SU-DHL-6 (cell line): ENCODE measurements at regions not wholly inside any gene's neighbourhood (a gene's known extent, or its start where the extent isn't known, plus 50 kb on each side); places are given as distances from the start of the nearest gene placed in this dataset.

Source experiments
- H2AFZ ChIP-seq: fragments of 200-600 bp; sonication (generic); 2 replicates; pipeline ENCODE4 v1.6.1; 2014; ENCODE audit warnings: low read depth, mild to moderate bottlenecking, moderate library complexity, mixed read lengths, antibody characterized with exemption, low read length; ENCODE audit not compliant: severe bottlenecking
- H3F3A ChIP-seq: fragments of 200-600 bp; shearing (Covaris generic); 2 replicates; pipeline ENCODE4 v1.6.0; 2016; ENCODE audit warnings: antibody characterized with exemption, mild to moderate bottlenecking; ENCODE audit not compliant: insufficient read depth
- H3K27ac ChIP-seq: fragments of 200-600 bp; sonication (generic); 2 replicates; pipeline ENCODE4 v1.5.1; 2016; ENCODE audit warnings: low read depth, mild to moderate bottlenecking, low read length, moderate library complexity, mixed read lengths
- H3K27me3 ChIP-seq: fragments of 200-600 bp; sonication (generic), shearing (Covaris generic); 2 replicates; pipeline ENCODE4 v1.6.0; 2014; ENCODE audit warnings: mild to moderate bottlenecking, low read length
- H3K36me3 ChIP-seq: fragments of 200-600 bp; sonication (generic); 2 replicates; pipeline ENCODE4 v1.6.1; 2014; ENCODE audit warnings: mild to moderate bottlenecking, low read length, mixed read lengths
- H3K4me2 ChIP-seq: fragments of 300-600, 200-600 bp; shearing (Covaris generic), sonication (generic); 2 replicates; pipeline ENCODE4 v1.6.0; 2014; ENCODE audit warnings: low read length, low read depth, mild to moderate bottlenecking; ENCODE audit not compliant: poor library complexity, severe bottlenecking
- H3K4me3 ChIP-seq: fragments of 200-600 bp; sonication (generic); 2 replicates; pipeline ENCODE4 v1.5.1; 2014; ENCODE audit warnings: antibody characterized with exemption, low read length, mild to moderate bottlenecking, mixed read lengths; ENCODE audit not compliant: insufficient read depth, poor library complexity, severe bottlenecking
- H3K79me2 ChIP-seq: fragments of 200-600 bp; sonication (generic); 2 replicates; pipeline ENCODE4 v1.6.1; 2014; ENCODE audit warnings: mild to moderate bottlenecking, low read length, moderate library complexity; ENCODE audit not compliant: insufficient read depth
- H3K9ac ChIP-seq: fragments of 200-600 bp; sonication (generic); 2 replicates; pipeline ENCODE4 v1.7.0; 2014; ENCODE audit warnings: mild to moderate bottlenecking, low read length
- H3K9me2 ChIP-seq: fragments of 200-600 bp; sonication (generic); replicated peaks from 2 replicates; pipeline ENCODE4 v1.6.1; 2014; ENCODE audit warnings: low read length; ENCODE audit not compliant: insufficient read depth
- H3K9me3 ChIP-seq: fragments of 200-600 bp; sonication (generic); 2 replicates; pipeline ENCODE4 v1.6.1; 2014; ENCODE audit warnings: low read length, mixed read lengths; ENCODE audit not compliant: insufficient read depth
- H4K20me1 ChIP-seq: fragments of 200-600 bp; sonication (generic); 2 replicates; pipeline ENCODE4 v1.6.1; 2014; ENCODE audit warnings: low read depth, mild to moderate bottlenecking, antibody characterized with exemption, low read length, moderate library complexity, mixed read lengths
- EZH2phosphoT487 ChIP-seq: fragments of 200-600 bp; sonication (generic), shearing (Covaris generic); conservative IDR thresholded peaks from 2 replicates; pipeline ENCODE4 v1.6.1; 2018; ENCODE audit warnings: mild to moderate bottlenecking, antibody characterized with exemption, low read length, moderate library complexity, mixed read lengths
- TF ChIP-seq, protein P1 (sequence below): fragments of 200-600 bp; sonication (generic); IDR thresholded peaks from one replicate; pipeline ENCODE4 v1.5.1; 2017; ENCODE audit warnings: antibody characterized with exemption, mild to moderate bottlenecking, low read length, moderate library complexity; ENCODE audit not compliant: insufficient read depth, poor library complexity, severe bottlenecking

DNA sequence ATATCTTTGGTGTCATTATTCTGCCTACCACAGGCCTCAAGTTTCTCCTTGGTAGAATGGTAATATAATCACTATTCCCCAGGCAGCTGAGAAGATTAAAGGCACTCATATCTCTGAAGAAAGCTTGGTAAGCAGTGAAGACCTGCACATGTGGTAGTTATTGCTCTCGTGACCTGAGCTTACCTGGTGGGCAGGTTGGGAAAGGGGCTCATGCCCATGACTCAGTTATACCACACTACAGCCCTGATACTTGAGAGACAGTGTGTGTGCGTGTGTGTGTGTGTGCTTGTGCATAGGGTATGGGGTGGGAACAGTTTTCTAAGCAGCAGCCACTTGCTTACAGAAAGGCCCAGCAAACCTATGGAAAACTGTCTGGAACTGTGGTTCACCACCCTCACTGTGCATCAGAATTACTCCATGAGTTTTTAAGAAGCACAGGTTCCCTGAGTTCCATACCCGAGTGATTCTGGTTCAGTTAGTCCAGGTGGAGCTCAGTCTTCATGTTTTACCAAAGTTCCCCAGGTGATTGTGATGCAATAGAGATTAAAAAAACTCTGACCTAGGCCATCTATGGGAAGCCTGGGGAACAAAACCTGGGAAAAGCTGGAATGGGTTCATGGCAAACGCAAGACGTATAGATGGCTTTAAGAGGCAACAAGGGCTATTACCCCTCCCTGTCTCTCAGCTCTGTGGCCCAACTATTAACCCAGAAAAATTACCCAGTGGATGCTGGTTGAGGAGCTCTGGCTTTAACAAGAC is 79.0 kb upstream of the ZBED5 start:
- TF ChIP-seq, protein P1, sequence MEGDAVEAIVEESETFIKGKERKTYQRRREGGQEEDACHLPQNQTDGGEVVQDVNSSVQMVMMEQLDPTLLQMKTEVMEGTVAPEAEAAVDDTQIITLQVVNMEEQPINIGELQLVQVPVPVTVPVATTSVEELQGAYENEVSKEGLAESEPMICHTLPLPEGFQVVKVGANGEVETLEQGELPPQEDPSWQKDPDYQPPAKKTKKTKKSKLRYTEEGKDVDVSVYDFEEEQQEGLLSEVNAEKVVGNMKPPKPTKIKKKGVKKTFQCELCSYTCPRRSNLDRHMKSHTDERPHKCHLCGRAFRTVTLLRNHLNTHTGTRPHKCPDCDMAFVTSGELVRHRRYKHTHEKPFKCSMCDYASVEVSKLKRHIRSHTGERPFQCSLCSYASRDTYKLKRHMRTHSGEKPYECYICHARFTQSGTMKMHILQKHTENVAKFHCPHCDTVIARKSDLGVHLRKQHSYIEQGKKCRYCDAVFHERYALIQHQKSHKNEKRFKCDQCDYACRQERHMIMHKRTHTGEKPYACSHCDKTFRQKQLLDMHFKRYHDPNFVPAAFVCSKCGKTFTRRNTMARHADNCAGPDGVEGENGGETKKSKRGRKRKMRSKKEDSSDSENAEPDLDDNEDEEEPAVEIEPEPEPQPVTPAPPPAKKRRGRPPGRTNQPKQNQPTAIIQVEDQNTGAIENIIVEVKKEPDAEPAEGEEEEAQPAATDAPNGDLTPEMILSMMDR, result no peak
- TF ChIP-seq EZH2phosphoT487, result no peak

DNA sequence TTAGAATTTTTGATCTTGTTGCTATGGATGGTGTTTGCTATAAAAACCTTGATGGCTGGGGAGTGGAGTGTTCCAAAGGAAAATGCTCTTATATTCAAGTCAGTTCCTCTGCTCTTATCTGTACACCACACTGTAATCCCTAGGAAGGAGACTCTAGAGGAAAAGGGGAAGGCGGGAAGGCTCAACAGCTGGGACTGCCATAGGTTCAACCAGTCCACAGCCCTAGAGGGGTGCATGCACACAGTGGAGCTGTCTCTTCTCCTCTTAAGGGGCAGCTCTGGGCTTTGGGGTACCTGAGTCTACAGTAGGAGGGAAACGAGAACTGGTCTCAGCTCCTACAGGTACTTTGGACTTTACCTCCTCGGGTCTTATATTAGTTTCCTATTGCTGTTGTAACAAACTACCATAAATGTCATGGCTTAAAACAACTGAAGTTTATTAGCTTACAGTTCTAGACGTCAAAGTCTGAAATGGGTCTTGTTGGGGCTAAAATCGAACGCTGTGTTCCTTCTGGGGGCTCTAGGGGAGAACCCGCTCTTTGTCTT is 77.2 kb upstream of the ZBED5 start:
- Histone ChIP-seq H3K9me3 (no peaks in the 10 kb centered on the region), H3K27me3 (no peaks in the 10 kb centered on the region), H3K36me3 (no peaks in the 10 kb centered on the region), H3K4me3 (no peak overlapping the region), H2AFZ (no peak overlapping the region), H3K4me2 (no peak overlapping the region), H4K20me1 (no peaks in the 10 kb centered on the region), H3K9me2 (no peaks in the 10 kb centered on the region), H3K9ac (no peak overlapping the region), H3F3A (no peaks in the 10 kb centered on the region), H3K27ac (no peak overlapping the region), H3K79me2 (no peaks in the 10 kb centered on the region)
- TF ChIP-seq, protein P1, result no peak
- no peak for TF ChIP-seq EZH2phosphoT487

More for the DNA sequence above, 79.0 kb upstream of the ZBED5 start:
- Histone ChIP-seq H3K79me2 (no peaks in the 10 kb centered on the region), H2AFZ (no peak overlapping the region), H3K36me3 (no peaks in the 10 kb centered on the region), H3K9me3 (no peaks in the 10 kb centered on the region), H4K20me1 (no peaks in the 10 kb centered on the region), H3K9ac (no peak overlapping the region), H3K4me3 (no peak overlapping the region), H3K9me2 (no peaks in the 10 kb centered on the region), H3K27me3 (no peaks in the 10 kb centered on the region), H3K4me2 (no peak overlapping the region), H3F3A (no peaks in the 10 kb centered on the region), H3K27ac (no peak overlapping the region)

DNA sequence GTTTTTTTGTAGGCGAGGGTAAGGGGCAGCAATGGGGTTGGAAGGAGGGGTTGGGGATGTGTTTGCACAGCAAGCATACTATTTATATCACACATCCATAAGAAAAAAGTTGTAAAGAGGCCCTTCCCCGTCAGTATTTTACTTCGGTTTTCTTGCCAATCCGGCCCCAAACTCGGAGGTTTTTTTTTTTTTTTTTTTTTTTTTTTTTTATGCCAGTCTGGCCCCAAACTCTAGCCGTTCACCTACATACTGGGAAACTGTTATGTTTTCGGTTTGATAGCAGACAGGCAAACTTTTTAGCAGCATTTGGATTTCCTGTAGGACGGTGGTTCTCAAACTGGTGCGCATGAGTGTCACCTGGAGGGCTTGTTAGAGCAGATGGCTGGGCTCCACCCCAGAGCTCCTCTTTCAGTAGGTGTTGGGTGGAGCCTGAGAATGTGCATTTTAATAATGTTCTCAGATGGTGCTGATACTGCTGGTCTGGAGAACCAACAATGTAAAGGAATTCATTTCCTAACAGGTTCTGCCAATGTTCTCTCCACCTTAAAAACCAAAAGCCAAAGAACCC is 76.5 kb upstream of the ZBED5 start:
- Histone ChIP-seq H2AFZ (peak overlapping the region; percentile 83), H3K36me3 (no peaks in the 10 kb centered on the region), H3K9me3 (no peaks in the 10 kb centered on the region), H3K9ac (no peak overlapping the region), H3K27me3 (no peaks in the 10 kb centered on the region), H3K79me2 (no peaks in the 10 kb centered on the region), H3K9me2 (no peaks in the 10 kb centered on the region), H4K20me1 (no peaks in the 10 kb centered on the region), H3K27ac (no peak overlapping the region), H3F3A (no peaks in the 10 kb centered on the region), H3K4me3 (no peak overlapping the region), H3K4me2 (peak overlapping the region; percentile 50)
- TF ChIP-seq, protein P1, result no peak
- TF ChIP-seq EZH2phosphoT487, result no peak
